Epidermal melanocyte (primary cell): ENCODE measurements at regions not wholly inside any gene's neighbourhood (a gene's known extent, or its start where the extent isn't known, plus 50 kb on each side); places are given as distances from the start of the nearest gene placed in this dataset.

Experiments used
- DNase-seq: peaks from one replicate; pipeline ENCODE4 v3.0.0; 2011; ENCODE audit warnings: low spot score; ENCODE audit not compliant: insufficient read length

- no peak for DNase-seq
Observed at GRCh38 chr5:155908543-155908942, 418.4 kb upstream of the SGCD start.

DNA sequence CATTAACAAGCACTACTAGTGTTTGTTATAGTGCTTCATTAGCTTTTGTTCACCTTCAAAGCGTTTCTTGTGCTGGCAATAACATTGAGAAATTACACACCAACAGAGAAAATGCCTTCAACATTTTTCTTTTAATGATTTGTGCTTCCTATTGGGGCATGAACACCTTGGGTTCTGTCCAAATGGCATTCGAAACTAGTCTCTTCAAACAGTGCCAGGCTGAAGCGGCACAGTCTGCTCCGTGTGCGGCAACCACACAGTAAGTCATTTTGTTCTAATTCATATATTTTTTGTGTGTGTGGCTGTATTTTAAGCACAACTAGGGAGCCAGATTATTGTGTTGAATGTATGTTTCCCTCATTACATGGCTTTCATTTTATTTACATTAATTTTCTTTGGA is 414.7 kb upstream of the SGCD start:
- DNase-seq, result no peak

- DNase-seq, result no peak
Observed at GRCh38 chr5:155914766-155915165, 412.2 kb upstream of the SGCD start.

DNA sequence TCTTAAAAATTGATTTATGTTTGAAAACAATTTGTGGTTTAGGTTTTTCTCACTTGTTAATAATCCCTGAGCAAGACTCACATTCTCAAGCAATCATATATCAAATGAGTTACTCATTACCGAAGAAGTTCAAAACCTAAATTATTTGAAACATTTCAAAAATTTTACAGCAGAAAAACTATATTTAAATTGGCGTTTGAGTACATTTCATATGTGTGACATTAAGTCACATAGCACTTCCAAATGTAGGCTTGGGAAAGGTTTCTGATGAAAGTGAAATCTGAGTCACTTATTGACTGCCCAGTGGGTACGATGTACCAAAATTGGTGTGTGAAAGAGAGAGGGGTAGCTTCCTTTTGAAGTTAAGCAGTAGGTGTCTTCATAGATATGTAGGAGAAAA is 411.4 kb upstream of the SGCD start:
- DNase-seq, result no peak

GRCh38 chr5:155919126-155919525 is 407.8 kb upstream of the SGCD start:
- DNase-seq, result no peak

GRCh38 chr5:155919725-155920124 is 407.2 kb upstream of the SGCD start:
- DNase-seq, result no peak

DNA sequence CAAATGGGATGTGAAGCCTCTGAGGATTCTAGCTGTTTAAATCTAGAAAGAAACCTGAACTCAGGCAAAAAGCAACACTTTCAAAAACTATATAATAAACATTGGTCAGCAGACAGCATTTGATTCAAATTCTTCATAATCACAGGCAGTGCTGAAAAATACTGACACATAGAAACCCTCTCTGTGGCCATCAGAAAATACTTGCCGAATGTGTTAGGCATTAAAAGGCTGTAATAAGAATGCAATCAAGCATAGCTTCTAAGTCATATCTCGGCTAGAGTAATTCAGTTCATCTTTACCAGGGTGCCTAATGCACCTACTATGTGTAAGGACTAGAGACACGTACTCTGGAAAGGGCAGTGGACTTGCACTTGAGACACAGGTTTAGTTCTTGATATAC is 405.3 kb upstream of the SGCD start:
- DNase-seq, result no peak

- no peak for DNase-seq
Observed at GRCh38 chr5:155923784-155924183, 403.2 kb upstream of the SGCD start.

GRCh38 chr5:155926031-155926430 is 400.9 kb upstream of the SGCD start:
- DNase-seq, result no peak

GRCh38 chr5:155926766-155927165 is 400.2 kb upstream of the SGCD start:
- DNase-seq, result no peak

- no peak for DNase-seq
Observed at GRCh38 chr5:155929112-155929511, 397.9 kb upstream of the SGCD start.

GRCh38 chr5:155934964-155935363 is 392.0 kb upstream of the SGCD start:
- DNase-seq, result no peak

DNA sequence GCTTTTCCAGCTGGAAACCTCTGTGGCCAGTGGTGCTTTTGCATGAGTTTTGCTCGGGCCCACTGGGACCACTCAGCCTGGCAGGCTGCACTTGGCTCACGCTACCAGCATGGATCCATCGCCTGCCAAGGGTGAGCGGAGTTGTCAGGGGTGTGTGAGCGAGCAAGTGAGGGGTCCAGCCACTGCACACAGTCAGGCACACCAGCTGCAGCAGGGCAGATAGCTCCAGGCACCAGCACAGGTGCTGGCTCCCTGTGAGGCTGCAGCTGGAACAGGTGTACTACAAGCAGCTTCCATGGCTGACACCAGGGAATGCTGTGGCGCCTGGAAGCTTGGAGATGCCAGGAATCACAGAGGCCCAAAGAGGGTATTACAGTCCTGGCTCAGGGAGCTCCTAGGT is 391.2 kb upstream of the SGCD start:
- no peak for DNase-seq

DNA sequence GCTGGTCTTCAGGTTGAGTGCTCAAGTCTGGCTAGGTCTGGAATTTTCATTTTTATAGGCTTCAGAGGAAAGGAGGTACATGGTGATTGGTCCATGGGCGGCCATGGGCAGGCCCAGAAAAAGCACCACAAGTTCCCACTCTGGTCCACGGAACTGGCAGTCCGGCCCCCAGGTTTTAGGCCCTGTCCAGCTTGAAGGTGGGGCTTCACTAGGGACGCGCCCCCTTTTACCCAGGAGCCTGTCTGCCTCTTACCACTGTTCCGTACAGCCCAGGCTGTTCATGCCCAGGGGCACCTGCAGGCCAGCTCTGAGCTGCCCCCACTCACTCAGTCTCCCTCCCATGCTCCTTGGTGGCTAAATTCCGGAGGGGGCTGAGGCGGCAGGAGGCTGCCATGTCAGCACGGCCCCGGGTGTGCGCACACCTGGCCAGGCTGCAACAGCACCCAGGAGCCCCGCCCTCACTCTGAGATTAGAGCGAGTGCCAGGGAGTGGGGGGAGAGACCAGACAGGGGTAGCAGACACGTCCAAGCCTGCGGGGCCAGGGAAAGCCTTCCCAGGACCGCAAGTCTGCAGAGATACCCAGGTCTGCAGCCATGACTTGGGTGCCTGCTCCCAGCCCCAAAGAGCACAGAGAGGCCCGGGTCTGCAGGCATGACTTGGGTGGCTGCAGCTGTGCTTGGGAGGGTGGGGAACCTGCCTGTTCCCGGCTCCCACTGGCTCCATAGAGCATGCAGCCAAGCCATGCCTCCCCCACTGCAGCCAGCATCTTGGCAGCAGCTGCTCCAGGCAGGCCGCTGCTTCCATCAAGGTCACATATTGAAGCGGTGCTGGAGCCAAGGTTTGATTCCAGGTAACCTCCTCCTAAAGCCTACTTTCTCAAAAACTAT is 390.2 kb upstream of the SGCD start:
- no peak for DNase-seq

DNA sequence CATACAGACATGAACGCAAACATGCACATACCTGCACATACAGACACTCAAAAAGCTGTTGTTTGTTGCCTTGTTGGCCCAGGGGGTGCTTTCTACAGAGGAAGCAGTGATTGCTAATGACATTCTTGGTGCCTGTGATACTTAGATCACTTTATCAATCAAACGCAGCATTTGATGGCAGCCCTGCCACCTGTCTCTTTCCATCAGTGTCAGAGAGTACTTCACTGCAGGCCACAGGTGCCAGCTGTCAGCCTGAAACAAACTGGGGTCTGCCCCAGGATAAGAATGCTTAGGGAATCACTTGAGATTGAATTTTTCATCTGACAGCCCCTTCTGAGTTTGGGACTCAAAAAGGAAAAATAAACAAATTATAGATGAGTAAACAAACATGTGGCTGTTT is 388.9 kb upstream of the SGCD start:
- DNase-seq, result no peak

DNA sequence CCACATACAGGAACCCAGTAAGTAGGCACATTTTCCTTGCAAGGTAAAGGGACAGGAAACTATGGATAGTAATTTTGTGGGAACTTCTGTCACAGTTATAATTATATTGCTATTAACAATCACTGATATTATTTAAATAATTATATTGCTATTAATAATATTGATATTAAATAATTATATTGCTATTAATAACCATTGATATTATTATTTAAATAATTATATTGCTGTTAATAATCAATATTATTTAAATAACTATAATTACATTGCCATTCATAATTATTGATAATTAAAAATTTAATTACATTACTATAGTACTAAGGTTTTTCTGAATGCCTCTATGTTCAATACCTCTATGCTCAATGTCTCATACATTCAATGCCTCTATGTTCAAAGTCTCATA is 385.6 kb upstream of the SGCD start:
- no peak for DNase-seq

DNA sequence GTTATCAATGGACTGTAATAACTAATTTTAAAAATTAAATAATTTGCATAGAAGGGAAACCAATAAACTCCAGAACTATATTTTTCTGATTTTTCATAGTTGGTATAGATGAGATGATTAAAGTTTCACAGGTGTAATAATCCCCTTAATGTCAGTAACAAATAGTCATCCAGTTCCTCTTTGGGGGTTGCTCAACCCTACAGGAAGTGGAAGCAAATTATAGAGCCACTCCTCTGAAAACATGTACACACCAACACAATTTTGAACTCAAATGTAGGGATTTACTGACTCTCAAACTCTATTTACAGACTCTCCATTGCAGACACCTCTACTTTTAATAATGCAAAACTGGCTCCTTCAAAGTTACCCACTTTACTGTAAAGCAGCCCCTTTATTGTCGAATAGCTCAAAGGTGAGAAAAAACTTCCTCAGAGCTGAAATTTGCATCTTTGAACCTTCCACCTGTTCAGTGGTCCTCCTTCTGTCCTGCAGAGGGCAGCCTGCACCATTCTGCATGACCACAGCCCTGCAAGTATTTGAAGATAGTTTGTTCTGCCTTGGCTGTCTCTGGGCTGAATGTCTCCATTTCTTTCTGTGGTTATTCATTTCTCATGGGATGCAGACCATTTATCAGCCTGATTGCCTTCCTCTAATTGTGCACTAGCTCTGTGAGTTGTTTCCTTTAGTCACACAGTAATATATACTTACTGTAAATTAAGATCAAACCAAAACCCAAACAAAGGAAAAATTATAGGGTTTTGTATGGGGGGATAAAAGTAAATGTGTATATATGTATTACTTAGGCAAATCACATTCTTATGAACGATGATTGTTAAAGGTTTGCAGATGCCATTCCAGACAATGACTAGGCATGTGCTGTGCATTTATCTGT is 383.2 kb upstream of the SGCD start:
- DNase-seq, result peak; percentile 43

DNA sequence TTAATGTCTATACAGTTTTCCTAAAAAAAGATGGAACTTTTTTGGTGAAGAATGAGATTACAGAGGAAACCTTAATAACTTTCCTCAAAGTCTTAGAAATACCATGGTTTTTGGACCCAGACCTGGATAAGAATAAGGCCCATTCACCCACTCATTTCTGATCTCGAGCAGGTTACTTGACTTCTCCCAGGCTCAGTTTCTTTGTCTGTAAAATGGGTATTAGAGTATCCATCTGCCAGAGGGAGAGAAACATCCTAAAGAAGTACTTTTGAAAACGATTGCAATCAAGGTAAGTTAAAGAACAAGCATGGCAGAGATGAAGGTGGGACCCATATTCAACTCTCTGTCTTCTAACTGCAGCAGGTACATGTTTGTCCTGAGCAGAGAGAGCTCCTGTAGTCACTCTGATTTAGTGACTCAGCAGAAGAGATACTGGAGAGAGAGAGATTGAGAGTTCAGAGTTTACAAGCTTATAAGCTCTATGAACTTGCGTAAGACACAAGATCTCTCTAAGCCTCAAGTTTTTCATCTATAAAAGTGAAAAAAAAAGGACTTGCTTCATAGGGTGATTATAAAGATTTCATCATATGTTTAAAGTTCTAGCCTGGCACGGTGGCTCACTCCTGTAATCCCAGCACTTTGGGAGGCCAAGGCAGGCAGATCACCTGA is 379.4 kb upstream of the SGCD start:
- no peak for DNase-seq

DNA sequence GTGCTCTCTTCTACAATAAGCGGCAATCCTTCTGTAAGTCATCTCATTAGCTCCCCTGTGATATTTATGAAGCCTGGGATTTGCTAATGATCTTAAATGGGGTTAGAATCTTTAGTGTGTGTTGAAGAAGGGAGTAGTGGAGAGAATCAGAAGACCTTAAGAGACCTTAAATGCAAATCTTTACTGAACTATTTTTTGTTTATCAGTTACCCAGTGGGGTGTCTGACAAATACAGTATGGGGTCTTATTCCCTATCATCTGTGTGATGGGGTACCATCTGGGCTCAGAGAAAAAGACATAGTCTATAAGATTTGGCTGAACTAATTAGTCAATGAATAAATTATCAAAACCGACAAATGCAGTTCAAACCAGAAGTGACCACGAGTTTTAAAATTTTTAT is 378.4 kb upstream of the SGCD start:
- no peak for DNase-seq

- no peak for DNase-seq
Observed at GRCh38 chr5:155952486-155953089, 374.4 kb upstream of the SGCD start.

GRCh38 chr5:155953335-155953734 is 373.6 kb upstream of the SGCD start:
- no peak for DNase-seq
